HG03064 (cell line): ENCODE measurements at regions not wholly inside any gene's neighbourhood (a gene's known extent, or its start where the extent isn't known, plus 50 kb on each side); places are given as distances from the start of the nearest gene placed in this dataset.

ENCODE experiments used
- ATAC-seq: cut with Tn5 transposase; IDR thresholded peaks from one replicate; pipeline ENCODE4 v1.9.1; 2021; ENCODE audit warnings: low read depth; ENCODE audit not compliant: unreplicated experiment

DNA sequence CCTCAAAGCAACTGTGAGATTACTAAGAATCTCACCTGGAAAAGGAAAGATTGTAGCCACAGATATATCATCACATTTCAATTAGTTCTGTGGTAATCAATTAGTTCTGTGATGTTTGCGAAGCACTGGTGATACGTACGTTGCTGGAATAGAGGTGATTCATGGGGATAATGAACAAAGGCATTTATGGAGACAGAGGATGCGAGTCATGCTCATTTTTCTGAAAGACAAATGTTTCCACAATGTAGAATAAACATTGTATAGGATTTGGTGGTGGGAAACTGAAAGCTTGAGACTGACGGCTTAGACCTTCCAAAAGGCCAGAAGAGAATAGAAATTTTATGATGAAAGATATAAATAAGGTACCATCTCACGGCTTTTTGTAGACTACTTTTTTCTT, 507.3 kb upstream of the TYRP1 start:
- ATAC-seq = no peak

DNA sequence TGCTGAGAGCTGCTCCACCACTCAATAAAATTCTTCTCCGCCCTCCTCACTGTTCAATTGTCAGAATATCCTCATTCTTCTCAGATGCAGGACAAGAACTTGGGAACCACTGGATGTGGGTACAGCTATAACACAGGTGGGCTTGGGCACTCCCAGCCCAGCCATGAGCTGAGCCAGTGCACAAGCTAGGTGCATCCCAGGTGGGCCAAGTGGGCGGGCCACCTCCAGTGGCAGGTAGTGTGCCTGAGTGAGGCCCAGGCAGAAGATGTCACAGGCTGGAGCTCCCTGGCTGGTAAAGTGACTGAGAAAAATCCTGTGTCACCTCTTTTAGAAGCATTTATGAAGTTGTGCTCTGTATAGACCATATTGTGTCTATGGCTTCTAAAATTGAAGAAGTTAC, 501.6 kb upstream of the TYRP1 start:
- no peak for ATAC-seq

DNA sequence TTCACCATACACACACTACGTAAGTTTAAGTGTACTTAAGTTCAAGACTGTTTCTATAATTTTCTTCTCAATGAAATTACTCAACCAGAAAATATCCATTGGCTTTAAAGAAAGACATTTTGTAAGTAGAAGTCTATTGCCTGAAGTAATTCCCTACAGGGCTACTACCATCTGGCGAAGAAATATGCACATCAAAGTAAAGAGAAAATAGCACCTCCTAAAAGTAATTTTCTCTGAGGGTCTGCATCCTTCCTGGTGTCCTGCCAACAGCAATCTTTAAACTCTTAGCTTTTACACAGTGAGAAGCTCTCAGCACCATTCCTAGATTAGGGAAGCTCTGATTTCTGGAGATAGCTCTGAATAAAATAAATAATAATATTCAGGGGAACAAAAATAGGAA, 498.5 kb upstream of the TYRP1 start:
- ATAC-seq = no peak

DNA sequence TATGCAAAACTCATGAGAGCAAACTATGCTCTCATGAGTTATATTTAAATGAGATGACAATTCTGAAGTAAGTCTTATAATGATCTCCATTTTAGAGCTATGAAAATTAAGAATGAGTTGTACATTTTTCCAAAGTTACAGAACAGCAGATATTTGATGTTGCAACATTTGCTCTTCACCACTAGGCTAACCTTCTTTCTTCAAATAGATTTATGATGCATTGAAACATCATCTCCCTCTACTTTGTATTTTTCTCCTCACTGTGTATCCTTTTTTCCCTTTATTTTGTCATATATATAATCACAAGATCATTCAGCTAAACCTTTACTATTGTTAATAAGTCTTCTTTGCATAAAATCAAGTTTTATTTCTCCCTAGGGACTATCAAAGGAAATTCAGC, 497.7 kb upstream of the TYRP1 start:
- no peak for ATAC-seq

DNA sequence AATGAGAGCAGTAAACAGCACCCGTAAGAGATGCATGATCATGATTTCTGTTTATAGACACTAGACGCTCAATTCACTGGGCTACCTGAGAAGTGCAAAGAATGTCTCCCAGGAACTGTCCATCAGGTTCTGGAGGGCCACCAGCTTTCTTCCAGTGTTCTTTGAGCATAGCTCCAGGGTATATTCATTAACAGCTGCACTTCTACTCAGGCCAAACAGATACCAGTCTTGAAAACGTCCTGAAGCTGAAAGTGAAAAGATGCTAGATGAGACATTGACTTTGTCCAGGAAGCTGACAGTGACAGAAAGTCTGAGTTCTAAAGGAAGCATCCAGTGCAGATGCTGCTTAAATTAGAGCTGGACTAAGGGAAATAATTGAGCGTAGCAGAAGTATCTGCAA, 488.7 kb upstream of the TYRP1 start:
- ATAC-seq = no peak

DNA sequence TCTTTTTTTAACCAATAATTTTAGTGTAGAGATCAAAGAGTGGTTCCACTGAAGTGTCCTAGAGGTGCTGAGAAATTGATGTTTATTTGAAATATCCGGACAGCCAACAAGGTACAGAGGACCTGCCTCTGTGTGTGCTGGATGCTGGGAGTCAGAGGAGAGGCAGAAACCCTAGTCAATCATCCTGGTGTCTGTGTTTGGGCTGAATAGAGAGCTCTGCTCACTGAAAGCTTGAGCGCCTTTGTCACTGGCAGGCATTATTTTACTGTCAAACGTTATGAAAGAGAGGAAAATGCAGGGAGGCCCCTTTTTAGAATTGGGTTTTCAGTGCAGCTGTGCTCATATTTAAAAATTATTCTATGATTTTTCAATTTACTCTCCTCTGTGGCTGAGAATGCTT, 480.3 kb upstream of the TYRP1 start:
- ATAC-seq = no peak

DNA sequence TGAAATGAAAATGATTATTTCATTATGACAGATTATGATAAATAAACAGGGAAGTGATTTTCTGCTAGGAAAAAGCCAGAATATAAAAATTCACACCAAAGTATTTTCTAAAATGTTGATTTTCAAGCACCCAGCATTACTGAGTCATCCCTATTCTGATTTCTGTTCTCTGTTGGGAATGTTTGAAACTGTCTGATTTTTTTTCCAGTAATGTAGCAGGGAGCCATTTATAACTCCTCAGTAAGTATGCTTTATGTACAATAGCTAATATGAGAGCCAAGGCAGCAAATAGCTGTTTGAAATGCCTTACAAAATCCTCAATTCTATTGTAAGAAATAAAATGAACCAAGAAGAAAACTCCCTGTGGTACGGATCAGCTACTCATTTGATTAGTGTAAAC, 471.7 kb upstream of the TYRP1 start:
- no peak for ATAC-seq

DNA sequence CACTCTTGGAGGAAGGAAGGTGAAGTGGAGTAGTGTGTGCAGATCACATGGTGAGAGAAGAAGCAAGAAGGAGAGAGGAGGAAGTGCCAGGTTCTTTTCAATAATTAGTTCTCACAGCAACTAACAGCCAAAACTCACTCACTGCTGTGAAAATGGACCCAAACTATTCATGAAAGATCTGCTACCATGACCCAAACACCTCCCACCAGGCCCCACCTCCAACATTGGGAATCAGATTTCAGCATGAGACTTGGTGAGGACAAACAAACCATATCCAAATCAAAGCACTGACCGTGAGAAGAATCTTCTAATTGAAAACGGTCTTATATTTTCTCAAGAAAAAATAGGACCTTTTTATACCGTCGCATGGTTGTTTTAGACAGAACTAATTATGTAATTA, 468.7 kb upstream of the TYRP1 start:
- ATAC-seq = no peak

DNA sequence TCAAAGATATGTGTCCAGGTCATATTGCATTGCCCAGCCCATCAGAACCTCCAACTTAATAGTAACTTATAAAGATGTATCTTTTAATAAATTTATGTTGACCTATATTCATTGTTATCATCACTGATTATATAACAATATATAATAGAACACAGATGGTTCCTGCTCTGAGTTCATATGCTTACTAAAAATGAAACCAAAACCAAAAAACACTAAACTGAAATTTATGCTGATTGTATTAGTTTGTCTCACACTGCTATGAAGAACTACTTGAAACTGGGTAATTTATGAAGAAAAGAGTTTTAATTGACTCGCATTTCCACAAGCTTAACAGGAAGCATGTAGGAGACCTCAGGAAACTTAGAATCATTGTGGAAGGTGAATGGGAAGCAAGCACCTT, 462.5 kb upstream of the TYRP1 start:
- no peak for ATAC-seq

DNA sequence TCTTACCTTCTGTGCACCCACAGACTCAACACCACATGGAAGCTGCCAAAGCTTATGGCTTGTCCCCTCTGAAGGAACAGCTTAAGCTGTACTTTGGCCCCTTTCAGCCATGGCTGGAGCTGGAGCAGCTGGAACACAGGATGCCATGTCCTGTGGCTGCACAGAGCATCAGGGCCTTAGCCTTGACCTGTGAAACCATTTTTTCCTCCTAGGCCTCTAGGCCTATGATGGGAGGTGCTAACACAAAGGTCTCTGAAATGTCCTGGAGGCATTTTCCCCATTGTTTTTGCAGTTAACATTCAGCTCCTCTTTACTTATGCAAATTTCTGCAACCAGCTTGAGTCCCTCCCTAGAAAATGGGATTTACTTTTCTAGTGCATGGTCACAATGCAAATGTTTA, 461.4 kb upstream of the TYRP1 start:
- no peak for ATAC-seq

DNA sequence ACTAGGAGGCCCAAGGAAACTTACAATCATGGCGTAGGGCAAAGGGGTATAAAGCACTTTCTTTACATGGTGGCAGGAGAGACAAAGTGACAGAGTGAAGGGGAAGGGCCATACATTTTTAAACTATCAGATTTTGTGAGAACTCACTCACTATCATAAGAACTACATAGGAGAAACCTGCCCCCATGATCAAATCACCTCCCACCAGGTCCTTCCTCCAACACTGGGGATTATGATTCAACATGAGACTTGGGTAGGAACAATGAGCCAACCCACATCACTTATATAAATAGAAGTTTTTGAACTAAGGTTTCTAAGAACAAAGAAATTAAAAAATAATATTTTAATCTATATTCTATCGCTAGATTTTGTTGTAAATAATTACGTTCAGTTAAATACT, 460.3 kb upstream of the TYRP1 start:
- ATAC-seq = no peak

DNA sequence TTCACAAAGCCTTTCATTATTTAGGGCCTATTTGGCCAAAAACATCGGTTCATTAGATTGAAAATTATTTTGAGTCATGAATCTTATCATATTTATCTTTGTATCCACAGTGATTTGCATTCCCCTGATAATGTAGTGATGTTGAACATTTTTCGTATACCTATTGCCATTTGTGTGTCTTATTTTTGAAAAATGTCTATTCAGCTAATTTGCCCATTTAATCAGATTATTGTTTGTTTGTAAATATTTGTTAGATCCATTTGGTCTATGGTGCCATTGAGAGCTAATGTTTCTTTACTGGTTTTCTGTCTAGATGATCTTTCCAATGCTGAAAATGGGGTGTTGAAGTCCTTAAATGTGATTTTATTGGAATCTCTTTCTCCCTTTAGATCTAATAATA, 439.2 kb upstream of the TYRP1 start:
- ATAC-seq = no peak

DNA sequence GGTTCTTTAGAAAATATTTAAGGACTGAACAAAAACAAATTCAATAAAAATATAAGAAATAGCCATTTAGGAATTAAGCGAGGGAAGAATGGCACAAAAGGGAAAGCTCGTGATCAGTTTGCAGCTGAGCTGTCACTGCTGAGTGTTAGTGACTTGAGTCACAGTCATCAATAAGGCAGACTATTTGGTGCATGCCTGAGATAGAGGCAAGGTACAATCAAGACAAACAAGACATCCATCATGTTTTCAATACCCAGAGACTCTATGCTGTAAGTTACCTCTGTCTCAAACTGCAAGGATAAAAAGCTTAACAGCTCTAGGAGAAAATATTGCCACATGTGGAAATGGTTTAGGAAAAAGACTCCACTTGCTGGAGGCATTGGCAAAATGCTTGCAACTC, 426.4 kb upstream of the TYRP1 start:
- ATAC-seq = no peak

DNA sequence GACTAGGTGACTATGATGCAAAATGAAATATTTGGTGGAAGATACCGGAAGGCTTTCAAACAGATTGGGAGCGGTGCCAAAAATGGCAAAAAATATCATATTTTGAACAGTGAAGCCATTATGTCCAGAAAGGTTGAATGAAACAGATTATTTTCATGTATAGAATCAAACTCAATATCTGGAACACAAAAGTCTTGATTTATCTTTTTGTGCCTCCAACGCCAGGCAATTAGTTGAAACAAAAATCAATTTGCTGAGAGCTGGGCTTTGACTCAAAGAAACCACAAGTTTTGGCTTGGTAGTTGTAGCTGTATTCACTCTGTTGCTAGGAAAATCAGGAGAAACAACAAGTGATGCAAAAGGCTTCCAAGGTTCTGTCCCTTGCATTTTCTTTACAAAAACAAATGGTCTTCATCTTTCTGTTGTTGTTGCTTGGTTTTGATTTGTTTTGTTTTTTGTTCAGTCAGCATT, 421.7 kb upstream of the TYRP1 start:
- ATAC-seq = no peak

DNA sequence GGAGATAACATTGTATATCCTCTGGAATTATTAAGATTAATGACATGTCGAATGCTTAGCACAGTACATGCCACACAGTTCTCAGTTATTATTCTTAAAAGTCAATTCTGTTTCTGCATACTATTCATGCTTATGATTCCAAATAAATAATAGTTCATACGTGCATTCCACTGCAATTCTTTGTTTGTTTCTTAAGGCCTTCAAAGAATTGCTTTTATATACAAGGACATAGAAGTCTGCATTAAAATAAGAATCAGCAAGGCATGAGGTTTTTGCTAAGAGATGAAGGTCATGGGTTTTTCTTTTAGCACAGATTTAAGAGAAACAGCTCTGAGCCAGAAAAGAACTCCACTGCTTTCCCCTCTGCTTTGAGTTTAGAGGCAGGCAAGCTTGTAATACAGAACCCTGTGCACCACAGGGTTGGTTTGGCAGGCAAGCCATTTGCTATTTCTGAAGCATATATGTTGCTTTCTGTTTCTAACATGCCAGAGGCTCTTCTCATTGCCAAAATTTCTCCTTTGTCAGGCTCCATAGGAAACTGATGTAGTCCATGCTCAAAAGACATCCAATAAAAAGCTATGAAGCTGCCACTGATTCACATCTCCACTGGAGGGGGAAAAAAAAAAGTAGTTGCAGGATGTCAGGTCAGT, 420.6 kb upstream of the TYRP1 start:
- no peak for ATAC-seq

DNA sequence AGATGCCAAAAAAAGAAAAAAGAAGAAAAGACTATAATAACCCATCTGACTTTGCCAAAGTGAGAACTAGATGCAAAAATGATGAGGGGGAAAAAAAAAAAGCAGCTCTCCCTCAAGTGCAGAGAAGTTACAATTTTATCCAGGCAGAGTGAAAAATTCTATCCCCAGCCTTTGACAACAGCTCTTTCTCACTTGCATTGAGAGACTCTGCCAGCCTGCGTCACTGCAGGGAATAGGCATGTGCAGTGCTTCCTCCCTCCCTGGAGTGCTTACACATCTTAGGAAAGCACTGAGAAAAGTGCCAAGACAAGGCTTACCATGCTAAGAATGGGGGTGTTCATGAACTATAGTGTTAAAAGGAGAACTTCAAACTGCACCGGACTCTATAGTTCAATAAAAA, 418.6 kb upstream of the TYRP1 start:
- ATAC-seq = no peak

DNA sequence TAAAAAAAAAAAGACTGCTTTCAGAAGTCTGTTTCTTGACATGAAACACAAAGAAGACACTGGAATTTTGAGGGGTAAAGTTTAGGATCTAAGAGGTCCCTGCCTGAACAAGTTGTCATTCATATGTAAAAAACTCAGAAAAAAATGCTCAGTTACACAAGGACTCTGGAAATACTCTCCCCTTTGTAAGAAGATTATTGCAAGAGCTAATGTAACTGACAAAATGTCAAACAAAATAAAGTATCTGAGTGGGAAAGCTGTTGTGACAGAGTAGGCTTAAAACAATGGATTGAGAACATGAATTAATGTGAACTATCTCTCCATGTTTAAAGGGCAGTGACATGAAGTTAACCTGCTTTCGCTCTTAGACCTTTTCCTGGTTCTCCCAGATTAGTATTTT, 416.7 kb upstream of the TYRP1 start:
- no peak for ATAC-seq

DNA sequence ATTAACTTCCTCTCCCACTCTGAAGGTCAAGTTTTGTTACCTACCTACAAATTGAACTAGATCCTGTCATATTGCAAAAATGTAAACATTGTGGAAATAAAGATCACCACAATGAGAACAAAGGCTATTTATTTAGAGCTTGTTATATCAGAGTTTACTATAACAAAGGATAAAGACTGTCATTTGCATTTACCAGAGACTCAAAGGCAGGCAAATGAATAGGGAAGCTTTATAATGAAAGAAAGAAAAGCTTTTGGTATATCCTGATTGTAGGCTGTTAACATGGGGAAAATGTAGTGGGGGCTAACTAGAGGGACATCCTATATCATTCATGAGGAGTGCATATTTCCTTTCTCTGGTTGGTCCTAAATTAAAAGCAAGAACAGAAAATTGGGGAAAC, 403.5 kb upstream of the TYRP1 start:
- no peak for ATAC-seq

DNA sequence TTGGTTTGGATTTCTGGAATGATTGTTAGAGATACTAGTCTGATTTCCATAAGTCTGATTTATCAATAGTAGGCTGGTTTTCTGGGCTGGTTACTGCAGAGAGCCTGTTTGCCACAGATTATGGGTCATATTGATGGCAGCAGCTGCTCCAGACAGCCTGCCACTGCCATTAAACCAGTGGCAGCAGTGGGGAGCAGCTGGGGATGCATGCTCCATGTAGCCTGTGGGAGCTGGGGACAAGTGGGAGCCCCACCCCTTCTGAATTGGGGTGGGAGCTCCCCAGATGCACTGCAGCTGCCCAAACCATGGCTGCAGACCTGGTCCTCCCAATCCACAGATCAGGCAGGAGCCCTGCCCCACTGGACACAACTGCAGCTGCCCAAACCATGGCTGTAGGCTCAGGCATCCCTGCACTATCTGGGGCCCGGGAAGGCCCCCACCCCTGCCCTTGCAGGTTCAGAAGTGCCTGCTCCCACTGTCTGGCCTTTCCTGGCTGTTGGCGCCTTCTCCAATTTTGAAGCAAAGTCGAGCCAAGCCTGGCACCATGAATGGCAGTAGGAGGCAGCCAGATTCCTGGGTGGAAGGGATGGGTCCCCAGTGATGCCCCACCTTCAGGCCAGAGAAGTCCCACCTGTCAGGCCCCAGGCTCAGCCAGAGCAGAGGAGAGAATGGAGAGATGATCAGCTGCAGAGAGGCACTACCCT, 402.9 kb upstream of the TYRP1 start:
- ATAC-seq = no peak

DNA sequence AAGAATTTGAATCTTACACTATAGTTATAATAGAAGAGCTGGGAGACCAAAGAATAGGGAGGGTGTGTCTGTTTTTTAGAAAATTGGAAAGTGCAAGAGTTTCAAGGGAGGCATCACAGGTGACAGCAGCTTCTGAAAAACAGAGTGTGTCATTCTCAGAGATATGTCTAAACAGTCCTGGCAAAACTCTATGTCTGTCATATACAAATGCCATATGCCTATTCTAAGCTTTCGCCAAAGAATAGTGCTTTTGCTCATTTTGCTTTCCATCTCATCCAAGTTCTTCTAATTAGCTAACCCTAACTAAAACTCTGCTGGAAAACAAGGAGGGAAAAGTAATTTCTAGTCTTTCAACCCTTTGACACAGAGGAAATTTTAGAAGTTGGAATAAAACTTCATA, 388.0 kb upstream of the TYRP1 start:
- no peak for ATAC-seq

DNA sequence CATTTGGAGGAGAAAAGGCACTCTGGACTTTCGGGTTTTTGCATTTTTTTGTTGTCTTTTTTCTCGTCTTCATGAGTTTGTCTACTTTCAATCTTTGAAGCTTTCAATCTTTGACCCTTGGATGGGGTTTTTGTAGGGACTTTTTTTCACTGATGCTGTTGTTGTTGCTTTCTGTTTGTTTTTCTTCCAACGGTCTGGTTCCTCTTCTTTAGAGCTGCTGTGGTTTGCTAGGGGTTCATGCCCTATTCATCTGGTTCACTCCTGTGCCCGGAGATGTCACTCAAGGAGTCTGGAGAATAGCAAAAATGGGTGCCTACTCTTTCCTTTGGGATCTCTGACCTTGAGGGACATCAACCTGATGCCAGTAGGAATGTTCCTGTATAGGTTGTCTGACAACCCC, 378.6 kb upstream of the TYRP1 start:
- no peak for ATAC-seq
